ENCODE measurements at regions not wholly inside any gene's neighbourhood (a gene's known extent, or its start where the extent isn't known, plus 50 kb on each side); places are given as distances from the start of the nearest gene placed in this dataset.

DNA sequence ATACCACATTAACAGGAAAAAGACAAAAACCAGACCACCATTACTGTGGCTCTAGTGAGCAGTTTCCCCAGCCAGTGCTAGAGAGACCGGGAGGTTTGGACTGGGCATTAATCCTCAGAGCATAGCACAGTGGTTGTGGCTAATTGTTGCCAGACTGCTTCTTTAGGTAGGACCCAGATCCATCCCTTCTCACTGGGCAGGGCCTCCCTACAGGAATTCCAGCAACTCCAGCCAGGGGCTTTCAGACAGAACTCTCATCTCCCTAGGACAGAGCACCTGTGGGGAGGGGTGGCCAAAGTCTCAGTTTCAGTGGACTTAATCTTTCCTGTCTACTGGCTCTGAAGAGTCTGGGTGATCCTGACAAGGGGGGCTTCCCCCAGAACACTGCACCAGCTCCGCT lies 759.6 kb downstream of the SQOR start:
- Histone ChIP-seq H3K27me3 (no peaks in the 10 kb centered on the region), H3K36me3 (no peaks in the 10 kb centered on the region), H3K4me1 (ENCODE audit: low read depth) (no peaks in the 10 kb centered on the region), H3K4me3 (no peak overlapping the region), H3K9me3 (ENCODE audit: low read depth) (no peaks in the 10 kb centered on the region), H3K27ac (no peak overlapping the region)
- no peak for DNase-seq (ENCODE audit: low read depth in 1 of 2, low spot score in 1 of 2)
- TF ChIP-seq, protein P1, sequence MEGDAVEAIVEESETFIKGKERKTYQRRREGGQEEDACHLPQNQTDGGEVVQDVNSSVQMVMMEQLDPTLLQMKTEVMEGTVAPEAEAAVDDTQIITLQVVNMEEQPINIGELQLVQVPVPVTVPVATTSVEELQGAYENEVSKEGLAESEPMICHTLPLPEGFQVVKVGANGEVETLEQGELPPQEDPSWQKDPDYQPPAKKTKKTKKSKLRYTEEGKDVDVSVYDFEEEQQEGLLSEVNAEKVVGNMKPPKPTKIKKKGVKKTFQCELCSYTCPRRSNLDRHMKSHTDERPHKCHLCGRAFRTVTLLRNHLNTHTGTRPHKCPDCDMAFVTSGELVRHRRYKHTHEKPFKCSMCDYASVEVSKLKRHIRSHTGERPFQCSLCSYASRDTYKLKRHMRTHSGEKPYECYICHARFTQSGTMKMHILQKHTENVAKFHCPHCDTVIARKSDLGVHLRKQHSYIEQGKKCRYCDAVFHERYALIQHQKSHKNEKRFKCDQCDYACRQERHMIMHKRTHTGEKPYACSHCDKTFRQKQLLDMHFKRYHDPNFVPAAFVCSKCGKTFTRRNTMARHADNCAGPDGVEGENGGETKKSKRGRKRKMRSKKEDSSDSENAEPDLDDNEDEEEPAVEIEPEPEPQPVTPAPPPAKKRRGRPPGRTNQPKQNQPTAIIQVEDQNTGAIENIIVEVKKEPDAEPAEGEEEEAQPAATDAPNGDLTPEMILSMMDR (IDR thresholded peaks at IDR 0.05; ENCODE audit: low read depth, low read length) = no peak

DNA sequence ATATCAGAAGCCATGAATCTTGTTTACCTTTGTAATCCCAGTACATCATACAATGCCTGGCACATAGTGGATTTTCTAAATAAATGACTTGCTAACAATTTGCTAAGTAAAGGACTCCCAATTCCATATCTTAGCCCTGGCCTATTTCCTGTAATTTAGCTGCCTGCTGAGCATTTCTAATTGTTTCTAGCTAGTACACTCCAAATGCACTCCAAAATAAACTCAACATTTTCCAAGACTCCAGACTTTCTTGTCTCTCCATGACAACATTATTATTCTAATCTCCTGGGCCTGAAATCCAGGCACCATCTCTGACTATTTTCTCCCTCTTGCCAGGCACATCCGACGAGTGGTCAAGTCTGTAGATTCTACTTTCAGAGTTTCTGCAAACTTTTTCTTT lies 773.5 kb downstream of the SQOR start:
- no peak for DNase-seq (ENCODE audit: low read depth in 1 of 2, low spot score in 1 of 2)
- Histone ChIP-seq H3K9me3 (ENCODE audit: low read depth) (no peaks in the 10 kb centered on the region), H3K27ac (no peak overlapping the region), H3K4me3 (no peak overlapping the region), H3K4me1 (ENCODE audit: low read depth) (no peaks in the 10 kb centered on the region), H3K27me3 (no peaks in the 10 kb centered on the region), H3K36me3 (no peaks in the 10 kb centered on the region)
- TF ChIP-seq, protein P1 (IDR thresholded peaks at IDR 0.05; ENCODE audit: low read depth, low read length) = no peak

- no peak overlapping the region for H3K4me3 ChIP-seq
These were observed 775.0 kb downstream of the SQOR start for GRCh38 chr15:46409841-46410301.

DNA sequence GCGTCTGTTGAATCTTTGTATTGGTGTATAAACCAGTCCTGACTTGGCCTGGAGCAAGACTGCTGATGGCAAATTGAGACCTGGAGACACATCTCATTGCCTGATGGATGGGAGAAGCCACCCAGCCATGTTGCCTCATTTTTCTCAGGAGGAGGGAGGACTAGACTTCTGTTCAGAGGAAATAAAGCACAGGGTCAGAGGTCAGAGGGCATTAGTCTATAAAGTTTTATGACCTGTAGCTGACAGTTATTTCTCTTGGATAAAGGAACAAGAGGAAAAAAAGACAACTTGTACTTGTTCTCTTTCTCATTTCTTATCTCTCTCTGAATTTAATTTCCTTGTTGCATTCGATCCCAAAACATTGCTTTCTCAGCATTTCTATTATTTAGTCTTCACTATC lies 775.9 kb downstream of the SQOR start:
- TF ChIP-seq, protein P1 (IDR thresholded peaks at IDR 0.05; ENCODE audit: low read depth, low read length) = no peak
- DNase-seq (ENCODE audit: low read depth in 1 of 2, low spot score in 1 of 2) = no peak
- Histone ChIP-seq H3K27ac (no peak overlapping the region), H3K9me3 (ENCODE audit: low read depth) (no peaks in the 10 kb centered on the region), H3K4me3 (no peak overlapping the region), H3K4me1 (ENCODE audit: low read depth) (no peaks in the 10 kb centered on the region), H3K27me3 (no peaks in the 10 kb centered on the region), H3K36me3 (no peaks in the 10 kb centered on the region)

More at GRCh38 chr15:46409841-46410301, 775.0 kb downstream of the SQOR start:
- Histone ChIP-seq H3K27me3 (no peaks in the 10 kb centered on the region), H3K36me3 (no peaks in the 10 kb centered on the region), H3K27ac (no peak overlapping the region), H3K4me1 (ENCODE audit: low read depth) (no peaks in the 10 kb centered on the region), H3K9me3 (ENCODE audit: low read depth) (no peaks in the 10 kb centered on the region)
- TF ChIP-seq, protein P1 (IDR thresholded peaks at IDR 0.05; ENCODE audit: low read depth, low read length) = no peak
- no peak for DNase-seq (ENCODE audit: low read depth in 1 of 2, low spot score in 1 of 2)

GRCh38 chr15:46411900-46412299 lies 777.1 kb downstream of the SQOR start:
- Histone ChIP-seq H3K27ac (no peak overlapping the region), H3K4me1 (ENCODE audit: low read depth) (no peaks in the 10 kb centered on the region), H3K4me3 (no peak overlapping the region), H3K9me3 (ENCODE audit: low read depth) (no peaks in the 10 kb centered on the region), H3K36me3 (no peaks in the 10 kb centered on the region), H3K27me3 (no peaks in the 10 kb centered on the region)
- TF ChIP-seq, protein P1 (IDR thresholded peaks at IDR 0.05; ENCODE audit: low read depth, low read length) = no peak
- DNase-seq (ENCODE audit: low read depth in 1 of 2, low spot score in 1 of 2) = no peak

DNA sequence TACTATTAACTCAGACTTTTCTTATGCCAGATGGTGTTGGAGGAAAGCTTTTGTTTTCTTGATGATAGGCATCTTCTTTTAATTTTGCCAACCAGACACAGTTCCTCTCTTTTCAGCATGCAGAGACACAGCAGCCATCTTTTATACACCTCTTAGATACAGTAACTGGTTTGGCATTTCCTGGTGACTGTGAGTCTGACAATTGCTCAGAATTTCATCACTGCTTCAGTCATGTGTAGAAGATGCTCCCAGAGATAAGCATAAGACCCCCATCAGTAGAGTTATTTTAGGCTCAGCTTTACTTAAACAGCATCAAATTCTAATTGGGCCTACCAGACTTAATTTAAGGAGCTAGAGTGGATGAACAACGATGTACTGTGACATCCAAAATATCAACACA lies 779.0 kb downstream of the SQOR start:
- H3K36me3 ChIP-seq = no peaks in the 10 kb centered on the region
- no peak for DNase-seq (ENCODE audit: low read depth in 1 of 2, low spot score in 1 of 2)
- H3K9me3 ChIP-seq (ENCODE audit: low read depth) = no peaks in the 10 kb centered on the region
- H3K4me1 ChIP-seq (ENCODE audit: low read depth) = no peaks in the 10 kb centered on the region
- no peak overlapping the region for H3K4me3 ChIP-seq
- TF ChIP-seq, protein P1 (IDR thresholded peaks at IDR 0.05; ENCODE audit: low read depth, low read length) = no peak
- H3K27me3 ChIP-seq = no peaks in the 10 kb centered on the region
- no peak overlapping the region for H3K27ac ChIP-seq
